GM23338 (cell line): ENCODE measurements at regions not wholly inside any gene's neighbourhood (a gene's known extent, or its start where the extent isn't known, plus 50 kb on each side); places are given as distances from the start of the nearest gene placed in this dataset.

Experiments
- ATAC-seq: fragments of 200-7000 bp; cut with Tn5 transposase; 3 replicates; pipeline ENCODE4 v1.9.1; 2020
- DNase-seq: peaks from one replicate; pipeline ENCODE4 v3.0.0-alpha.2; 2015; ENCODE audit warnings: low spot score
- H2AFZ ChIP-seq: fragments of 200-600 bp; sonication (generic); 2 replicates; pipeline ENCODE4 v1.8.0; 2016; ENCODE audit warnings: antibody characterized with exemption, mild to moderate bottlenecking, moderate library complexity
- H3F3A ChIP-seq: fragments of 200-600 bp; sonication (generic); replicated peaks from 2 replicates; pipeline ENCODE4 v1.8.0; 2017; ENCODE audit warnings: antibody characterized with exemption, mixed run types, low read depth
- H3K27ac ChIP-seq: fragments of 200-600 bp; sonication (generic); 2 replicates; pipeline ENCODE4 v1.6.1; 2016; ENCODE audit warnings: low read depth
- H3K27me3 ChIP-seq: fragments of 200-600 bp; sonication (generic); 2 replicates; pipeline ENCODE4 v1.8.0; 2016; ENCODE audit warnings: mild to moderate bottlenecking, mixed run types, moderate library complexity; ENCODE audit not compliant: insufficient read depth
- H3K36me3 ChIP-seq: fragments of 200-600 bp; sonication (generic); 2 replicates; pipeline ENCODE4 v1.8.0; 2016; ENCODE audit warnings: mild to moderate bottlenecking; ENCODE audit not compliant: insufficient read depth
- H3K4me1 ChIP-seq: fragments of 200-600 bp; sonication (generic); 2 replicates; pipeline ENCODE4 v1.8.0; 2016; ENCODE audit warnings: mild to moderate bottlenecking, moderate library complexity; ENCODE audit not compliant: insufficient read depth
- H3K4me2 ChIP-seq: fragments of 200-600 bp; sonication (generic); 2 replicates; pipeline ENCODE4 v1.7.1; 2017; ENCODE audit warnings: mixed run types
- H3K4me3 ChIP-seq: fragments of 200-600 bp; sonication (generic); 2 replicates; pipeline ENCODE4 v1.6.1; 2016; ENCODE audit warnings: mixed run types
- H3K79me2 ChIP-seq: fragments of 200-600 bp; sonication (generic); replicated peaks from 2 replicates; pipeline ENCODE4 v1.8.0; 2017; ENCODE audit warnings: mild to moderate bottlenecking; ENCODE audit not compliant: insufficient read depth
- H3K9me2 ChIP-seq: fragments of 200-600 bp; sonication (generic); 2 replicates; pipeline ENCODE4 v1.8.0; 2017; ENCODE audit not compliant: insufficient read depth
- H4K20me1 ChIP-seq: fragments of 200-600 bp; sonication (generic); replicated peaks from 2 replicates; pipeline ENCODE4 v1.8.0; 2017; ENCODE audit warnings: mild to moderate bottlenecking; ENCODE audit not compliant: insufficient read depth
- H3K27ac Mint-ChIP-seq: 2 replicates; pipeline ENCODE4 v1.8.0; 2020; ENCODE audit warnings: inconsistent platforms, mild to moderate bottlenecking, moderate library complexity, mixed read lengths
- H3K27me3 Mint-ChIP-seq: 3 replicates; pipeline ENCODE4 v1.8.0; 2022; ENCODE audit warnings: low read depth, mild to moderate bottlenecking, moderate library complexity, mixed read lengths, inconsistent platforms; ENCODE audit not compliant: insufficient read depth, poor library complexity
- H3K36me3 Mint-ChIP-seq: 3 replicates; pipeline ENCODE4 v1.8.0; 2021; ENCODE audit warnings: low read depth, mild to moderate bottlenecking, inconsistent platforms, moderate library complexity, mixed read lengths
- H3K4me1 Mint-ChIP-seq: 3 replicates; pipeline ENCODE4 v1.8.0; 2020; ENCODE audit warnings: mild to moderate bottlenecking, inconsistent platforms, mixed read lengths
- H3K4me3 Mint-ChIP-seq: 3 replicates; pipeline ENCODE4 v1.8.0; 2021; ENCODE audit warnings: moderate library complexity, mild to moderate bottlenecking, inconsistent platforms, mixed read lengths
- H3K9me3 Mint-ChIP-seq: 3 replicates; pipeline ENCODE4 v1.8.0; 2020; ENCODE audit warnings: moderate library complexity, mild to moderate bottlenecking, inconsistent platforms, mixed read lengths
- CREB1 ChIP-seq: fragments of 250-450 bp; sonication (Bioruptor Pico); IDR thresholded peaks from 2 replicates; pipeline ENCODE4 v1.5.0; 2020; ENCODE audit warnings: low read depth, mild to moderate bottlenecking, moderate library complexity
- EZH2 ChIP-seq: fragments of 200-600 bp; sonication (generic); IDR thresholded peaks from one replicate; pipeline ENCODE4 v1.8.0; 2017; ENCODE audit warnings: antibody characterized with exemption, mild to moderate bottlenecking, low read depth; ENCODE audit not compliant: unreplicated experiment
- EZH2phosphoT487 ChIP-seq: fragments of 200-600 bp; sonication (generic); IDR thresholded peaks from one replicate; pipeline ENCODE4 v1.8.1; 2018; ENCODE audit warnings: antibody characterized with exemption; ENCODE audit not compliant: unreplicated experiment
- JUNB ChIP-seq: IDR thresholded peaks from one replicate; pipeline ENCODE4 v1.6.1; 2016; ENCODE audit warnings: antibody characterized with exemption; ENCODE audit not compliant: unreplicated experiment
- NANOG ChIP-seq: IDR thresholded peaks from 2 replicates; pipeline ENCODE4 v1.6.1; 2016; ENCODE audit warnings: antibody characterized with exemption, borderline replicate concordance
- POLR2AphosphoS5 ChIP-seq: IDR thresholded peaks from 2 replicates; pipeline ENCODE4 v1.6.1; 2016; ENCODE audit warnings: antibody characterized with exemption, low read depth
- STAT1 ChIP-seq: IDR thresholded peaks from one replicate; pipeline ENCODE4 v1.6.1; 2016; ENCODE audit warnings: antibody characterized with exemption; ENCODE audit not compliant: unreplicated experiment
- ZNF114 ChIP-seq: fragments of 250-450 bp; sonication (Bioruptor Pico); IDR thresholded peaks from 2 replicates; pipeline ENCODE4 v1.5.0; 2020; ENCODE audit warnings: mild to moderate bottlenecking, moderate library complexity
- ZNF331 ChIP-seq: fragments of 250-450 bp; sonication (Bioruptor Pico); IDR thresholded peaks from 2 replicates; pipeline ENCODE4 v1.5.0; 2020; ENCODE audit warnings: low read depth, mild to moderate bottlenecking, moderate library complexity
- TF ChIP-seq, protein P1 (sequence below): IDR thresholded peaks from 2 replicates; pipeline ENCODE4 v1.6.1; 2016; ENCODE audit warnings: antibody characterized with exemption
- TF ChIP-seq, protein P2 (sequence below), 2 experiments: fragments of 200-600 bp in 1 of 2; sonication (generic) in 1 of 2; conservative IDR thresholded peaks; 2 replicates each; pipeline versions ENCODE4 v1.5.1 to v1.6.1; 2016 to 2017; ENCODE audit warnings: antibody characterized with exemption in 2 of 2, low read depth in 2 of 2, mild to moderate bottlenecking in 2 of 2, moderate library complexity in 1 of 2
- TF ChIP-seq, protein P3 (sequence below): IDR thresholded peaks from one replicate; pipeline ENCODE4 v1.6.1; 2018; ENCODE audit warnings: antibody characterized with exemption; ENCODE audit not compliant: unreplicated experiment
- TF ChIP-seq, protein P4 (sequence below): fragments of 250-450 bp; sonication (Bioruptor Pico); IDR thresholded peaks from 2 replicates; pipeline ENCODE4 v1.5.0; 2020; ENCODE audit warnings: mild to moderate bottlenecking, moderate library complexity

DNA sequence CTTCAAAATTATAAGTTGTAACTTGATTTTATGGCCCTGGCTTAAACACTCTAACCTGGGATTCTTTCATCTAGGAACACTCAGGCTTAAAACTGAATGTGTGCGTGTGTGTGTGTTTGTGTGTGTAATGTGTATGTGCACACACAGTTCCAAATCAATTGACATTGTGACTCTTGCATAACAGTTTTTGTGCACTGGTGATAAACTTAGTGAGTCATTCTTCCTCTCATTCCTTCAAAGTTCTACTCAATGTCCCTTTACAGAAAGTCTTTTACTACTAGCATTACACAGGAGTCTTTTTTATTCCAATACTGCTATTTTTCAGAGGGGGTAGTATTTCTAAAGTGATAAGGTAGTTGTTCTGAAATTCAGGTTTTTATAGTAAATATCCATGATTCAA is 943.6 kb downstream of the KCNT2 start:
- H3K4me2 ChIP-seq = no peak overlapping the region
- no peak overlapping the region for H3K4me3 Mint-ChIP-seq
- ATAC-seq (no peak), DNase-seq (no peak)
- TF ChIP-seq JUNB = no peak
- no peak for TF ChIP-seq POLR2AphosphoS5
- TF ChIP-seq, protein P1, sequence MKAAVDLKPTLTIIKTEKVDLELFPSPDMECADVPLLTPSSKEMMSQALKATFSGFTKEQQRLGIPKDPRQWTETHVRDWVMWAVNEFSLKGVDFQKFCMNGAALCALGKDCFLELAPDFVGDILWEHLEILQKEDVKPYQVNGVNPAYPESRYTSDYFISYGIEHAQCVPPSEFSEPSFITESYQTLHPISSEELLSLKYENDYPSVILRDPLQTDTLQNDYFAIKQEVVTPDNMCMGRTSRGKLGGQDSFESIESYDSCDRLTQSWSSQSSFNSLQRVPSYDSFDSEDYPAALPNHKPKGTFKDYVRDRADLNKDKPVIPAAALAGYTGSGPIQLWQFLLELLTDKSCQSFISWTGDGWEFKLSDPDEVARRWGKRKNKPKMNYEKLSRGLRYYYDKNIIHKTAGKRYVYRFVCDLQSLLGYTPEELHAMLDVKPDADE = no peak
- TF ChIP-seq EZH2phosphoT487 = no peak
- TF ChIP-seq, protein P2, sequence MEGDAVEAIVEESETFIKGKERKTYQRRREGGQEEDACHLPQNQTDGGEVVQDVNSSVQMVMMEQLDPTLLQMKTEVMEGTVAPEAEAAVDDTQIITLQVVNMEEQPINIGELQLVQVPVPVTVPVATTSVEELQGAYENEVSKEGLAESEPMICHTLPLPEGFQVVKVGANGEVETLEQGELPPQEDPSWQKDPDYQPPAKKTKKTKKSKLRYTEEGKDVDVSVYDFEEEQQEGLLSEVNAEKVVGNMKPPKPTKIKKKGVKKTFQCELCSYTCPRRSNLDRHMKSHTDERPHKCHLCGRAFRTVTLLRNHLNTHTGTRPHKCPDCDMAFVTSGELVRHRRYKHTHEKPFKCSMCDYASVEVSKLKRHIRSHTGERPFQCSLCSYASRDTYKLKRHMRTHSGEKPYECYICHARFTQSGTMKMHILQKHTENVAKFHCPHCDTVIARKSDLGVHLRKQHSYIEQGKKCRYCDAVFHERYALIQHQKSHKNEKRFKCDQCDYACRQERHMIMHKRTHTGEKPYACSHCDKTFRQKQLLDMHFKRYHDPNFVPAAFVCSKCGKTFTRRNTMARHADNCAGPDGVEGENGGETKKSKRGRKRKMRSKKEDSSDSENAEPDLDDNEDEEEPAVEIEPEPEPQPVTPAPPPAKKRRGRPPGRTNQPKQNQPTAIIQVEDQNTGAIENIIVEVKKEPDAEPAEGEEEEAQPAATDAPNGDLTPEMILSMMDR (conservative IDR thresholded peaks at IDR 0.05; ENCODE audit: low read depth in 2 of 2) = no peak
- no peak for TF ChIP-seq ZNF114
- no peak for TF ChIP-seq EZH2
- TF ChIP-seq, protein P3, sequence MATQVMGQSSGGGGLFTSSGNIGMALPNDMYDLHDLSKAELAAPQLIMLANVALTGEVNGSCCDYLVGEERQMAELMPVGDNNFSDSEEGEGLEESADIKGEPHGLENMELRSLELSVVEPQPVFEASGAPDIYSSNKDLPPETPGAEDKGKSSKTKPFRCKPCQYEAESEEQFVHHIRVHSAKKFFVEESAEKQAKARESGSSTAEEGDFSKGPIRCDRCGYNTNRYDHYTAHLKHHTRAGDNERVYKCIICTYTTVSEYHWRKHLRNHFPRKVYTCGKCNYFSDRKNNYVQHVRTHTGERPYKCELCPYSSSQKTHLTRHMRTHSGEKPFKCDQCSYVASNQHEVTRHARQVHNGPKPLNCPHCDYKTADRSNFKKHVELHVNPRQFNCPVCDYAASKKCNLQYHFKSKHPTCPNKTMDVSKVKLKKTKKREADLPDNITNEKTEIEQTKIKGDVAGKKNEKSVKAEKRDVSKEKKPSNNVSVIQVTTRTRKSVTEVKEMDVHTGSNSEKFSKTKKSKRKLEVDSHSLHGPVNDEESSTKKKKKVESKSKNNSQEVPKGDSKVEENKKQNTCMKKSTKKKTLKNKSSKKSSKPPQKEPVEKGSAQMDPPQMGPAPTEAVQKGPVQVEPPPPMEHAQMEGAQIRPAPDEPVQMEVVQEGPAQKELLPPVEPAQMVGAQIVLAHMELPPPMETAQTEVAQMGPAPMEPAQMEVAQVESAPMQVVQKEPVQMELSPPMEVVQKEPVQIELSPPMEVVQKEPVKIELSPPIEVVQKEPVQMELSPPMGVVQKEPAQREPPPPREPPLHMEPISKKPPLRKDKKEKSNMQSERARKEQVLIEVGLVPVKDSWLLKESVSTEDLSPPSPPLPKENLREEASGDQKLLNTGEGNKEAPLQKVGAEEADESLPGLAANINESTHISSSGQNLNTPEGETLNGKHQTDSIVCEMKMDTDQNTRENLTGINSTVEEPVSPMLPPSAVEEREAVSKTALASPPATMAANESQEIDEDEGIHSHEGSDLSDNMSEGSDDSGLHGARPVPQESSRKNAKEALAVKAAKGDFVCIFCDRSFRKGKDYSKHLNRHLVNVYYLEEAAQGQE = no peak
- TF ChIP-seq STAT1 = no peak
- TF ChIP-seq CREB1 (CRISPR knock-in tag) = no peak
- no peak for TF ChIP-seq NANOG
- TF ChIP-seq ZNF331 (CRISPR knock-in tag) = no peak
- TF ChIP-seq, protein P4, sequence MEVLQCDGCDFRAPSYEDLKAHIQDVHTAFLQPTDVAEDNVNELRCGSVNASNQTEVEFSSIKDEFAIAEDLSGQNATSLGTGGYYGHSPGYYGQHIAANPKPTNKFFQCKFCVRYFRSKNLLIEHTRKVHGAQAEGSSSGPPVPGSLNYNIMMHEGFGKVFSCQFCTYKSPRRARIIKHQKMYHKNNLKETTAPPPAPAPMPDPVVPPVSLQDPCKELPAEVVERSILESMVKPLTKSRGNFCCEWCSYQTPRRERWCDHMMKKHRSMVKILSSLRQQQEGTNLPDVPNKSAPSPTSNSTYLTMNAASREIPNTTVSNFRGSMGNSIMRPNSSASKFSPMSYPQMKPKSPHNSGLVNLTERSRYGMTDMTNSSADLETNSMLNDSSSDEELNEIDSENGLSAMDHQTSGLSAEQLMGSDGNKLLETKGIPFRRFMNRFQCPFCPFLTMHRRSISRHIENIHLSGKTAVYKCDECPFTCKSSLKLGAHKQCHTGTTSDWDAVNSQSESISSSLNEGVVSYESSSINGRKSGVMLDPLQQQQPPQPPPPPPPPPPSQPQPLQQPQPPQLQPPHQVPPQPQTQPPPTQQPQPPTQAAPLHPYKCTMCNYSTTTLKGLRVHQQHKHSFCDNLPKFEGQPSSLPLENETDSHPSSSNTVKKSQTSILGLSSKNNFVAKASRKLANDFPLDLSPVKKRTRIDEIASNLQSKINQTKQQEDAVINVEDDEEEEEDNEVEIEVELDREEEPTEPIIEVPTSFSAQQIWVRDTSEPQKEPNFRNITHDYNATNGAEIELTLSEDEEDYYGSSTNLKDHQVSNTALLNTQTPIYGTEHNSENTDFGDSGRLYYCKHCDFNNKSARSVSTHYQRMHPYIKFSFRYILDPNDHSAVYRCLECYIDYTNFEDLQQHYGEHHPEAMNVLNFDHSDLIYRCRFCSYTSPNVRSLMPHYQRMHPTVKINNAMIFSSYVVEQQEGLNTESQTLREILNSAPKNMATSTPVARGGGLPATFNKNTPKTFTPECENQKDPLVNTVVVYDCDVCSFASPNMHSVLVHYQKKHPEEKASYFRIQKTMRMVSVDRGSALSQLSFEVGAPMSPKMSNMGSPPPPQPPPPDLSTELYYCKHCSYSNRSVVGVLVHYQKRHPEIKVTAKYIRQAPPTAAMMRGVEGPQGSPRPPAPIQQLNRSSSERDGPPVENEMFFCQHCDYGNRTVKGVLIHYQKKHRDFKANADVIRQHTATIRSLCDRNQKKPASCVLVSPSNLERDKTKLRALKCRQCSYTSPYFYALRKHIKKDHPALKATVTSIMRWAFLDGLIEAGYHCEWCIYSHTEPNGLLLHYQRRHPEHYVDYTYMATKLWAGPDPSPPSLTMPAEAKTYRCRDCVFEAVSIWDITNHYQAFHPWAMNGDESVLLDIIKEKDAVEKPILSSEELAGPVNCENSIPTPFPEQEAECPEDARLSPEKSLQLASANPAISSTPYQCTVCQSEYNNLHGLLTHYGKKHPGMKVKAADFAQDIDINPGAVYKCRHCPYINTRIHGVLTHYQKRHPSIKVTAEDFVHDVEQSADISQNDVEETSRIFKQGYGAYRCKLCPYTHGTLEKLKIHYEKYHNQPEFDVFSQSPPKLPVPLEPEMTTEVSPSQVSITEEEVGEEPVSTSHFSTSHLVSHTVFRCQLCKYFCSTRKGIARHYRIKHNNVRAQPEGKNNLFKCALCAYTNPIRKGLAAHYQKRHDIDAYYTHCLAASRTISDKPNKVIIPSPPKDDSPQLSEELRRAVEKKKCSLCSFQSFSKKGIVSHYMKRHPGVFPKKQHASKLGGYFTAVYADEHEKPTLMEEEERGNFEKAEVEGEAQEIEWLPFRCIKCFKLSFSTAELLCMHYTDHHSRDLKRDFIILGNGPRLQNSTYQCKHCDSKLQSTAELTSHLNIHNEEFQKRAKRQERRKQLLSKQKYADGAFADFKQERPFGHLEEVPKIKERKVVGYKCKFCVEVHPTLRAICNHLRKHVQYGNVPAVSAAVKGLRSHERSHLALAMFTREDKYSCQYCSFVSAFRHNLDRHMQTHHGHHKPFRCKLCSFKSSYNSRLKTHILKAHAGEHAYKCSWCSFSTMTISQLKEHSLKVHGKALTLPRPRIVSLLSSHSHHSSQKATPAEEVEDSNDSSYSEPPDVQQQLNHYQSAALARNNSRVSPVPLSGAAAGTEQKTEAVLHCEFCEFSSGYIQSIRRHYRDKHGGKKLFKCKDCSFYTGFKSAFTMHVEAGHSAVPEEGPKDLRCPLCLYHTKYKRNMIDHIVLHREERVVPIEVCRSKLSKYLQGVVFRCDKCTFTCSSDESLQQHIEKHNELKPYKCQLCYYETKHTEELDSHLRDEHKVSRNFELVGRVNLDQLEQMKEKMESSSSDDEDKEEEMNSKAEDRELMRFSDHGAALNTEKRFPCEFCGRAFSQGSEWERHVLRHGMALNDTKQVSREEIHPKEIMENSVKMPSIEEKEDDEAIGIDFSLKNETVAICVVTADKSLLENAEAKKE (CRISPR knock-in tag) = no peak
- no peaks in the 10 kb centered on the region for H3K79me2 ChIP-seq
- H2AFZ ChIP-seq = 0 out of 2 replicates have a peak overlapping the region, but pooled peaks have one; percentile 39
- peaks cover 4% of the 10 kb centered on the region; the same call in 2 of the 3 replicates for H3K9me3 Mint-ChIP-seq
- H4K20me1 ChIP-seq = no peaks in the 10 kb centered on the region
- no peaks in the 10 kb centered on the region for H3K4me1 ChIP-seq
- no peaks in the 10 kb centered on the region for H3K36me3 ChIP-seq
- no peak overlapping the region for H3K27ac ChIP-seq
- H3K27ac Mint-ChIP-seq = no peak overlapping the region
- no peaks in the 10 kb centered on the region for H3K27me3 ChIP-seq
- H3K27me3 Mint-ChIP-seq = no peaks in the 10 kb centered on the region
- no peaks in the 10 kb centered on the region for H3F3A ChIP-seq
- no peaks in the 10 kb centered on the region for H3K36me3 Mint-ChIP-seq
- no peak overlapping the region for H3K4me3 ChIP-seq
- H3K9me2 ChIP-seq = no peaks in the 10 kb centered on the region
- H3K4me1 Mint-ChIP-seq = no peaks in the 10 kb centered on the region
